Ovary (tissue), 7 donors: ENCODE measurements at regions not wholly inside any gene's neighbourhood (a gene's known extent, or its start where the extent isn't known, plus 50 kb on each side); places are given as distances from the start of the nearest gene placed in this dataset. TPM values are rescaled to one million over a fixed set of nuclear protein-coding genes. Genes with fewer than 3 reads are reported as not detected.
A peak's percentile ranks its signal among the peaks of the same experiment; 100 is the strongest.

Source experiments
- DNase-seq, 5 donors: peaks; one replicate each; pipeline ENCODE4 v3.0.0-alpha.2; 2019 to 2020
- H3K27ac ChIP-seq, 2 donors: fragments of 200-600 bp; one replicate each; pipeline versions ENCODE4 v1.5.1 to v1.8.0; 2019 to 2022
- H3K27me3 ChIP-seq: fragments of 200-600 bp; one replicate; pipeline ENCODE4 v1.8.0; 2022
- H3K36me3 ChIP-seq: fragments of 200-600 bp; sonication (generic); one replicate; pipeline ENCODE4 v1.5.1; 2019
- H3K4me1 ChIP-seq: one replicate; pipeline ENCODE4 v1.8.1; 2013; ENCODE audit warnings: mild to moderate bottlenecking, moderate library complexity; ENCODE audit not compliant: insufficient read depth
- H3K4me3 ChIP-seq: fragments of 200-600 bp; sonication (generic); one replicate; pipeline ENCODE4 v1.5.1; 2017
- H3K9me3 ChIP-seq, 2 donors: fragments of 200-600 bp in 1 of 2; sonication (generic) in 1 of 2; one replicate each; pipeline versions ENCODE4 v1.5.1 to v1.8.1; 2013 to 2019; ENCODE audit warnings: mild to moderate bottlenecking in 1 of 2, moderate library complexity in 1 of 2
- CTCF ChIP-seq, 3 donors: fragments of 450-650 bp in 2 of 3; fragments of 200-600 bp in 1 of 3; IDR thresholded peaks; one replicate each; pipeline versions ENCODE4 v1.5.1 to v1.8.0; 2016 to 2022; ENCODE audit warnings: antibody characterized with exemption in 3 of 3, mild to moderate bottlenecking in 1 of 3
- EP300 ChIP-seq: sonication (generic); formaldehyde crosslinking; IDR thresholded peaks from one replicate; pipeline ENCODE4 v1.6.1; 2017; ENCODE audit warnings: antibody characterized with exemption
- POLR2A ChIP-seq: fragments of 450-650 bp; IDR thresholded peaks from one replicate; pipeline ENCODE4 v1.6.1; 2017; ENCODE audit warnings: antibody characterized with exemption, mild to moderate bottlenecking, moderate library complexity
- WGBS, 3 donors: extraction: QIAGEN DNeasy Blood & Tissue Kit in 1 of 3; methylation state at CpG; one replicate each; pipeline versions ENCODE4 v1.1.5 to v1.1.7; 2013 to 2017; 5-methylcytosine and 5-hydroxymethylcytosine counted together
- intact Hi-C, 4 donors: fragments of 100-400 bp; cut with DNase I; formaldehyde crosslinking; loops; one replicate each; pipeline versions ENCODE4 v1.11.0 to v1.15.1; 2022 to 2023
- microRNA counts: library from miRNA; unstranded; fragments of <30 nt; microRNA quantifications from one replicate; lab custom pipeline; 2016
- microRNA-seq, 3 donors: library from miRNA; unstranded; fragments of <30 nt; microRNA quantifications; one replicate each; pipeline versions ENCODE4 to v1.2.0, GENCODE V29; 2019 to 2020
- small RNA-seq: library from RNA; depleted of rRNA; stranded (forward); fragments of <200 nt; gene quantifications from one replicate; pipeline ENCODE3, GENCODE V24; 2016
- donor health status: DM: no; HTN: no; CAD: no; lungs with moderate emphysema.
- donor health status: DM: no; HTN: no; CAD: no.
- donor health status: Bipolar disorder and iron deficiency.
- donor health status: DM: no; HTN: no; CAD: no.
- donor health status: DM: yes; HTN: yes; CAD: no.

- Histone ChIP-seq H3K27me3 (no peaks in the 10 kb centered on the region), H3K27ac (no peak overlapping the region), H3K36me3 (no peaks in the 10 kb centered on the region), H3K4me3 (no peak overlapping the region), H3K4me1 (no peaks in the 10 kb centered on the region), H3K9me3 (no peaks in the 10 kb centered on the region)
- TF ChIP-seq EP300 (no peak), CTCF (IDR thresholded peaks at IDR 0.05) (no peak), POLR2A (no peak)
- intact Hi-C loops, result no loop called here
- WGBS, 3 donors, result 64 to 65% (median 65%) methylated on average over 2 of the region's 2 CpGs
- DNase-seq, result no peak
Measured at GRCh38 chrX:77396781-77397180, 50.4 kb upstream of the FGF16 start.

MicroRNAs encoded in the stretch of these regions (microRNA counts, 767-probe panel; counts per million panel counts)
- microRNA hsa-miR-325 (lab: Ali Mortazavi, UCI), result 530 counts per million, percentile 78 among the panel's probes with 10 or more counts
- 530 counts per million, percentile 78 among the panel's probes with 10 or more counts for microRNA hsa-miR-384 (lab: Ali Mortazavi, UCI)

Small RNA genes lying in the stretch of these regions (microRNA-seq; reads per million reads assigned to microRNA genes)
- gene MIR325 (0 reads per million in 3 donors), gene MIR384 (0 reads per million in 3 donors)

Small RNA genes lying in the stretch of these regions (small RNA-seq; reads per million reads assigned to genes)
- gene MIR325, result not detected
- not detected for gene RNA5SP509
